ENCODE measurements at regions not wholly inside any gene's neighbourhood (a gene's known extent, or its start where the extent isn't known, plus 50 kb on each side); places are given as distances from the start of the nearest gene placed in this dataset.
"Not testable (repeated sequence)": the region's sequence is repeated elsewhere in the genome, so short reads cannot be mapped to it uniquely, and the experiment has no call there.

DNA sequence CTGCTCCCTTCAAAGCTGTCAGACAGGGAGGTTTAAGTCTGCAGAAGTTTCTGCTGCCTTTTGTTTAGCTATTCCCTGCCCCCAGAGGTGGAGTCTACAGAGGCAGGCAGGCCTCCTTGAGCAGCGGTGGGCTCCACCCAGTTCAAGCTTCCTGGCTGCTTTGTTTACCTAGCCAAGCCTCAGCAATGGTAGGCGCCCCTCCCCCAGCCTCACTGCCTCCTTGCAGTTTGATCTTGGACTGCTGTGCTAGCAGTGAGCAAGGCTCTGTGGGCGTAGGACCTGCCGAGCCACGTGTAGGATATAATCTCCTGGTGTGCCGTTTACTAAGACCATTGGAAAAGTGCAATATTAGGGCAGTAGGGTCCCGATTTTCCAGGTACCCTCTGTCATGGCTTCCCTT is 707.1 kb upstream of the POM121L12 start:
- H3K9me3 ChIP-seq (ENCODE audit: control insufficient read depth in 2 of 2, insufficient read depth in 1 of 2, low read depth in 1 of 2, low read length in 1 of 2); H3K4me1 ChIP-seq (ENCODE audit: control insufficient read depth in 3 of 3, insufficient read depth in 2 of 3, low read depth in 1 of 3, low read length in 2 of 3); DNase-seq; FAIRE-seq; H3K27me3 ChIP-seq (ENCODE audit: control insufficient read depth in 3 of 3, insufficient read depth in 3 of 3, low read length in 3 of 3); H3K36me3 ChIP-seq (ENCODE audit: control insufficient read depth in 3 of 3, insufficient read depth in 2 of 3, low read depth in 1 of 3, low read length in 3 of 3); H3K27ac ChIP-seq (ENCODE audit: low read depth in 1 of 3, low read length in 2 of 3); H3K4me3 ChIP-seq (ENCODE audit: low read depth in 1 of 3, low read length in 3 of 3): not testable (repeated sequence)
- WGBS, 3 donors: 64 to 79% (median 71%) methylated on average over 7 of the region's 7 CpGs

DNA sequence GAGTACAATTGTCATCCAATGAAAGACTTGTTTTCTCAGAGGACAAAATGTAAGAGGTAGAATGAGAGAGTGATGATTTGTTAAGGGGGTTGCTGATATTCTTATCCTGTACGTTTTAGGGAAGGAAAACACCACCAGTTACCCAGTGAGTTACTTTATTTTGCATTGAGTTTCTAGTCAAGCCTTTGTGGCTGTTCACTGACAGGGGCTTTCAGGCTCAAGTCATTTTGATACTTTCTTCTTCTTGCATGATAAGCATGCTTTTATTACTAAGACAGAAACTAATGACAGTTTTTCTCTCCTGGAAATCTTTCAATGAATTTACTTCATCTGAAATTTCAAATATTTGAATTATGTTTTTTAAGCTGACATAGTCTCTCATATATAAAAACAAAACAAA is 710.2 kb upstream of the POM121L12 start:
- H3K4me1 ChIP-seq (ENCODE audit: control insufficient read depth in 3 of 3, insufficient read depth in 2 of 3, low read depth in 1 of 3, low read length in 2 of 3): no peaks in the 10 kb centered on the region
- FAIRE-seq (no peak), DNase-seq (no peak)
- H3K9me3 ChIP-seq (ENCODE audit: control insufficient read depth in 2 of 2, insufficient read depth in 1 of 2, low read depth in 1 of 2, low read length in 1 of 2): peaks cover 0 to 10% of the 10 kb centered on the region in 2 donors
- H3K27me3 ChIP-seq (ENCODE audit: control insufficient read depth in 3 of 3, insufficient read depth in 3 of 3, low read length in 3 of 3): no peaks in the 10 kb centered on the region
- no peak overlapping the region for H3K27ac ChIP-seq (ENCODE audit: low read depth in 1 of 3, low read length in 2 of 3)
- WGBS, 3 donors: 39 to 40% (median 40%) methylated on average over 1 of the region's 1 CpG
- H3K36me3 ChIP-seq (ENCODE audit: control insufficient read depth in 3 of 3, insufficient read depth in 2 of 3, low read depth in 1 of 3, low read length in 3 of 3): no peaks in the 10 kb centered on the region
- H3K4me3 ChIP-seq (ENCODE audit: low read depth in 1 of 3, low read length in 3 of 3): no peak overlapping the region

DNA sequence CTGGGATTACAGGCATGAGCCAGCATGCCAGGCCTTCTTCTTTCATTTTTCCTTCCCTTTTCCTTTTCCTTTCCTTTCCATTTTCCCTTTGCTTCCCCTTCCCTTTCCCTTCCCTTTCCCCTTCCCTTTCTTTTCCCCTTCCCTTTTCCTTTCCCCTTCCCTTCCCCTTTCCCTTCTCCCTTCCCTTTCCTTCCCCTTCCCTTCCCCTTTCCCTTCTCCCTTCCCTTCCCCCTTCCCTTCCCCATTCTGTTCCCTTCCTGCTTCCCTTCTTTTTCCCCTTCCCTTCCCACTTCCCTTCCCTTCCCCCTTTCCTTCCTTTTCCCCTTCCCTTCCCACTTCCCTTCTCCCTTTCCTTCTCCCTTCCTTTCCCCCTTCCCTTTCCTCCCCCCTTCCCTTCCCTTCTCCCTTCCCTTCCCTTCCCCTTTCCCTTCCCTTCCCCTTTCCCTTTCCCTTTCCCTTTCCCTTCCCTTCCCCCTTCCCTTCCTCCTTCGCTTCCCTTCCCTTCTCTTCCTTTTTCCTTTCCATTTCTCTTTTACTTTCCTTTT is 712.2 kb upstream of the POM121L12 start:
- no peak overlapping the region for H3K4me3 ChIP-seq (ENCODE audit: low read depth in 1 of 3, low read length in 3 of 3)
- H3K36me3 ChIP-seq (ENCODE audit: control insufficient read depth in 3 of 3, insufficient read depth in 2 of 3, low read depth in 1 of 3, low read length in 3 of 3): no peaks in the 10 kb centered on the region
- no peak overlapping the region for H3K27ac ChIP-seq (ENCODE audit: low read depth in 1 of 3, low read length in 2 of 3)
- no peaks in the 10 kb centered on the region for H3K27me3 ChIP-seq (ENCODE audit: control insufficient read depth in 3 of 3, insufficient read depth in 3 of 3, low read length in 3 of 3)
- peaks cover 0 to 6% of the 10 kb centered on the region in 2 donors for H3K9me3 ChIP-seq (ENCODE audit: control insufficient read depth in 2 of 2, insufficient read depth in 1 of 2, low read depth in 1 of 2, low read length in 1 of 2)
- 83 to 95% (median 93%) methylated on average over 1 of the region's 1 CpG for WGBS, 3 donors
- FAIRE-seq (no peak), DNase-seq (no peak)
- H3K4me1 ChIP-seq (ENCODE audit: control insufficient read depth in 3 of 3, insufficient read depth in 2 of 3, low read depth in 1 of 3, low read length in 2 of 3): no peaks in the 10 kb centered on the region

DNA sequence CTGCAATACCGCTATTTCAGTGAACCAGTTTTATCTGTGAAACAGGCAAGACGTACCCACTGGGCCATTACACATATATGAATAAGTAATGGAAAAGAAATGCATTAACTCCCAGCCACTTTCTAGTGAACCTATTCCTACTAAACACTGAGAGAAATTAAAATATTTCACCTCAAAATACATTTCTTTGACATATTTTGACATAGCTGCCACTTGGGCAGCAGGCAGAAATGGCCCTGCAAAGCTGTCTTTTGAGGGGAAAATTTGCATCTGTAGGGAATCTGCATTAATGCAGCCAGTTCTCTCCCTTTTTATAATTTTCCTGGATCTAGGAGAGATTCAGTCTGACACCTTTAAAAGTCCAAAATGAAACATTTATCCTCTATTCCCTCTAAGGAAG is 714.8 kb upstream of the POM121L12 start:
- 82 to 91% (median 90%) methylated on average over 2 of the region's 2 CpGs for WGBS, 3 donors
- no peak for FAIRE-seq

DNA sequence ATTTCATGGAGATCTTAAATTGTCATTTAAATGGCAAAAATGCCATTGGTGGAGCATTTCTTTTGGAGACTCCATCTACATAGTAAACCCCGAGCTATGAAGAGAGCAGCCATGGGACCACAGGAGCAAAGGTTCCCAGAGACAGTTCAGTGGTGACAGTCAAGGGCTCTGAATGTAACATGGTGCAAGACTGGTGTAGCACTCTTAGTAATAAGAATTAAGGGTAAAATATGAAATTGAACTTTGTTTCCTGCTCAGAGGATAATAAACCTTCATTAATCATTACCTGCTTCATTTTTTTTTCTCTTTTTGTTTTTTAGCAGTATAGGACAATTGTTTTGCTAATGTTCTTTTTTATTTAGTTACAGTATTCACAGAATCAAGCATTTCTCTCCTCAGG is 717.5 kb upstream of the POM121L12 start:
- no peaks in the 10 kb centered on the region for H3K27me3 ChIP-seq (ENCODE audit: control insufficient read depth in 3 of 3, insufficient read depth in 3 of 3, low read length in 3 of 3)
- no peaks in the 10 kb centered on the region for H3K36me3 ChIP-seq (ENCODE audit: control insufficient read depth in 3 of 3, insufficient read depth in 2 of 3, low read depth in 1 of 3, low read length in 3 of 3)
- H3K9me3 ChIP-seq (ENCODE audit: control insufficient read depth in 2 of 2, insufficient read depth in 1 of 2, low read depth in 1 of 2, low read length in 1 of 2): peaks cover 0 to 6% of the 10 kb centered on the region in 2 donors
- 14 to 64% (median 37%) methylated on average over 1 of the region's 1 CpG for WGBS, 3 donors
- H3K27ac ChIP-seq (ENCODE audit: low read depth in 1 of 3, low read length in 2 of 3): peak overlapping the region in 1 of 3 donors; percentile 56
- no peak overlapping the region for H3K4me3 ChIP-seq (ENCODE audit: low read depth in 1 of 3, low read length in 3 of 3)
- peaks cover 0 to 9% (median 0%) of the 10 kb centered on the region in 3 donors for H3K4me1 ChIP-seq (ENCODE audit: control insufficient read depth in 3 of 3, insufficient read depth in 2 of 3, low read depth in 1 of 3, low read length in 2 of 3)
- FAIRE-seq (no peak), DNase-seq (peak; percentile 54 to 61)

More for the DNA sequence above, 714.8 kb upstream of the POM121L12 start:
- Histone ChIP-seq H3K9me3 (ENCODE audit: control insufficient read depth in 2 of 2, insufficient read depth in 1 of 2, low read depth in 1 of 2, low read length in 1 of 2) (peaks cover 0 to 6% of the 10 kb centered on the region in 2 donors), H3K4me1 (ENCODE audit: control insufficient read depth in 3 of 3, insufficient read depth in 2 of 3, low read depth in 1 of 3, low read length in 2 of 3) (peaks cover 0 to 9% (median 0%) of the 10 kb centered on the region in 3 donors), H3K27me3 (ENCODE audit: control insufficient read depth in 3 of 3, insufficient read depth in 3 of 3, low read length in 3 of 3) (no peaks in the 10 kb centered on the region), H3K4me3 (ENCODE audit: low read depth in 1 of 3, low read length in 3 of 3) (no peak overlapping the region), H3K36me3 (ENCODE audit: control insufficient read depth in 3 of 3, insufficient read depth in 2 of 3, low read depth in 1 of 3, low read length in 3 of 3) (no peaks in the 10 kb centered on the region), H3K27ac (ENCODE audit: low read depth in 1 of 3, low read length in 2 of 3) (no peak overlapping the region)
- no peak for DNase-seq

DNA sequence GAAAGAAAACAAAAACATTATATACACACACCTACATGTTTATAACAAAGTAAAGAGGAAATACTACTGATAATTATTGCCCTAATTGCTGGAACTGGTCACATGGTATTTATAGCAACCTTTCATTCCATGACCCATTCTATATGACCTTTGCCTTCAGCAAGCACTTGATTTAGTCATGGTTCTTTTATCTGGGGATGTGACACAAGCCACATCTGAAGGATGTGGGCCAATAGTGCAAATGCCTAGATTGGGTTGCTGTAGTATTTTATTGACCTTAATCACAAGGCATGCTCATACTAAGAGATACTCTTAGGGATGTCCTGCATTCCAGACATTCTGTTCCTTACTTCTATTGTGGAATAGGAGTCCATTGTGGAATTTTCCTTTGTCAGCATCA is 723.5 kb upstream of the POM121L12 start:
- Histone ChIP-seq H3K4me3 (ENCODE audit: low read depth in 1 of 3, low read length in 3 of 3) (no peak overlapping the region), H3K9me3 (ENCODE audit: control insufficient read depth in 2 of 2, insufficient read depth in 1 of 2, low read depth in 1 of 2, low read length in 1 of 2) (no peaks in the 10 kb centered on the region), H3K27ac (ENCODE audit: low read depth in 1 of 3, low read length in 2 of 3) (peak overlapping the region in 1 of 3 donors; percentile 32), H3K36me3 (ENCODE audit: control insufficient read depth in 3 of 3, insufficient read depth in 2 of 3, low read depth in 1 of 3, low read length in 3 of 3) (no peaks in the 10 kb centered on the region), H3K4me1 (ENCODE audit: control insufficient read depth in 3 of 3, insufficient read depth in 2 of 3, low read depth in 1 of 3, low read length in 2 of 3) (no peaks in the 10 kb centered on the region), H3K27me3 (ENCODE audit: control insufficient read depth in 3 of 3, insufficient read depth in 3 of 3, low read length in 3 of 3) (no peaks in the 10 kb centered on the region)
- peak; percentile 67 to 92 for DNase-seq
- FAIRE-seq: no peak

DNA sequence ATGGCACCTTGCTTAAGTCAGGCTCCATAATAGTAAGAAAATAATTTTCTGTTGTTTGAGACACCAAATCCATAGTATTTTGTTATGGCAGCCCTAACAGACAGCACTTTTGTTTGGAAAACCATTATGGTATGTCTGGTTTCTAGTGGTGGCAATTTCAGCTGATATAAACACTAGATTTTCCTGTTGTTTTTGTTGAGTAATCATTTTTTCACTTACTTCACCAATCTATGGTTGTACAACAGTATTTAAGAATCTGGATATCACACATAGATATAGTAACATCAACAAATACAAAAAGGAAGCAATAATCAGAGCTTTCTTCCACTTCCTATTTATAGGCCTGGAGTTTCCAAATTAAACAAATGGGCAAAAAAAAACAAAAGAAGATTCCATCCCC is 725.8 kb upstream of the POM121L12 start:
- FAIRE-seq (no peak), DNase-seq (no peak)
- H3K27me3 ChIP-seq (ENCODE audit: control insufficient read depth in 3 of 3, insufficient read depth in 3 of 3, low read length in 3 of 3): no peaks in the 10 kb centered on the region
- no peaks in the 10 kb centered on the region for H3K36me3 ChIP-seq (ENCODE audit: control insufficient read depth in 3 of 3, insufficient read depth in 2 of 3, low read depth in 1 of 3, low read length in 3 of 3)
- no peaks in the 10 kb centered on the region for H3K4me1 ChIP-seq (ENCODE audit: control insufficient read depth in 3 of 3, insufficient read depth in 2 of 3, low read depth in 1 of 3, low read length in 2 of 3)
- no peak overlapping the region for H3K4me3 ChIP-seq (ENCODE audit: low read depth in 1 of 3, low read length in 3 of 3)
- H3K27ac ChIP-seq (ENCODE audit: low read depth in 1 of 3, low read length in 2 of 3): no peak overlapping the region
- H3K9me3 ChIP-seq (ENCODE audit: control insufficient read depth in 2 of 2, insufficient read depth in 1 of 2, low read depth in 1 of 2, low read length in 1 of 2): no peaks in the 10 kb centered on the region

DNA sequence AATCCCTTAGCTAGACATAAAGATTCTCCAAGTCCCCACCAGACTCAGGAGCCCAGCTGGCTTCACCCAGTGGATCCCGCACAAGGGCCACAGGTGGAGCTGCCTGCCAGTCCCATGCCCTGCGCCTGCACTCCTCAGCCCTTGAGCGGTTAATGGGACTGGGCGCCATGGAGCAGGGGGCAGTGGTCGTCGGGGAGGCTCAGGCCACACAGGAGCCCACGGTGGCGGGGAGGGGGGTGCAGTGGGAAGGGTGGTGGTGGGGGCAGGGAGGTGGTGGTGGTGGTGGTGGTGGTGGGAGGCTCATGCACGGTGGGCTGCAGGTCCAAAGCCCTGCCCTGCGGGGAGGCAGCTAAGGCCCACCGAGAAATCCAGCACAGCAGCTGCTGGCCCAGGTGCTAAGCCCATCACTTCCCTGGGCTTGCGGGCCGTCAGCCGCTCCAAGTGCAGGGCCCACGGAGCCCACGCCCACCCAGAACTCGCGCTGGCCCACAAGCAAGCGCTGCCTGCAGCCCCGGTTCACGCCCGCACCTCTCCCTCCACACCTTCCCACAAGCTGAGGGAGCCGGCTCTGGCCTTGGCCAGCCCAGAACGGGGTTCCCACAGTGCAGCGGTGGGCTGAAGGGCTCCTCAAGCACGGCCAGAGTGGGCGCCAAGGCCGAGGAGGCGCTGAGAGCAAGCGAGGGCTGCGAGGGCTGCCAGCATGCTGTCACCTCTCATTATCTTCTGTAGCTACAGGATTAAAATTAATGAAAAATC is 732.5 kb upstream of the POM121L12 start:
- DNase-seq (no peak), FAIRE-seq (no peak)
- no peaks in the 10 kb centered on the region for H3K4me1 ChIP-seq (ENCODE audit: control insufficient read depth in 3 of 3, insufficient read depth in 2 of 3, low read depth in 1 of 3, low read length in 2 of 3)
- no peaks in the 10 kb centered on the region for H3K9me3 ChIP-seq (ENCODE audit: control insufficient read depth in 2 of 2, insufficient read depth in 1 of 2, low read depth in 1 of 2, low read length in 1 of 2)
- H3K27ac ChIP-seq (ENCODE audit: low read depth in 1 of 3, low read length in 2 of 3): no peak overlapping the region
- 91 to 95% (median 94%) methylated on average over 25 to 31 of the region's 31 CpGs for WGBS, 3 donors
- H3K36me3 ChIP-seq (ENCODE audit: control insufficient read depth in 3 of 3, insufficient read depth in 2 of 3, low read depth in 1 of 3, low read length in 3 of 3): no peaks in the 10 kb centered on the region
- H3K4me3 ChIP-seq (ENCODE audit: low read depth in 1 of 3, low read length in 3 of 3): no peak overlapping the region
- no peaks in the 10 kb centered on the region for H3K27me3 ChIP-seq (ENCODE audit: control insufficient read depth in 3 of 3, insufficient read depth in 3 of 3, low read length in 3 of 3)

DNA sequence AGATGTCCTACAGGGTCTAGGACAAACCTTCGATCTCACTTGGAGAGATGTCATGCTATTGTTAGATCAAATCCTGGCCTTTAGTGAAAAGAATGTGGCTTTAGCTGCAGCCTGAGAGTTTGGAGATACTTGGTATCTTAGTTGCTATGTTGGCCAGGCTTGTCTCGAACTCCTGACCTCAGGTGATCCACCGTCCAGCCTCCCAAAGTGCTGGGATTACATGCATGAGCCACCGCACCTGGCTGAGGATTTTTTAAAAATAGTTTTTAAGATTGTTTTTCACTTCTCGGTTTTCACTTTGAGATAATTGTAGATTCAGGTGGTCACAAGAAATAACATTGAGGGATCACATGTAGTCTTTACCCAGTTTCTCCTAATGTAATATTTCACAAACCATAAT is 738.3 kb upstream of the POM121L12 start:
- Histone ChIP-seq H3K27ac (ENCODE audit: low read depth in 1 of 3, low read length in 2 of 3) (no peak overlapping the region), H3K36me3 (ENCODE audit: control insufficient read depth in 3 of 3, insufficient read depth in 2 of 3, low read depth in 1 of 3, low read length in 3 of 3) (no peaks in the 10 kb centered on the region), H3K27me3 (ENCODE audit: control insufficient read depth in 3 of 3, insufficient read depth in 3 of 3, low read length in 3 of 3) (no peaks in the 10 kb centered on the region), H3K4me3 (ENCODE audit: low read depth in 1 of 3, low read length in 3 of 3) (no peak overlapping the region), H3K9me3 (ENCODE audit: control insufficient read depth in 2 of 2, insufficient read depth in 1 of 2, low read depth in 1 of 2, low read length in 1 of 2) (peaks cover 0 to 7% of the 10 kb centered on the region in 2 donors), H3K4me1 (ENCODE audit: control insufficient read depth in 3 of 3, insufficient read depth in 2 of 3, low read depth in 1 of 3, low read length in 2 of 3) (no peaks in the 10 kb centered on the region)
- no peak for DNase-seq
- no peak for FAIRE-seq
- WGBS, 3 donors: 83 to 86% (median 84%) methylated on average over 5 of the region's 5 CpGs
